Stimulated activated CD4-positive, alpha-beta T cell treated with anti-CD3 and anti-CD28 coated beads, Interleukin-15, amount 100 ng/mL, for 24 hours (primary cell): ENCODE measurements at regions not wholly inside any gene's neighbourhood (a gene's known extent, or its start where the extent isn't known, plus 50 kb on each side); places are given as distances from the start of the nearest gene placed in this dataset.
"Not testable (repeated sequence)": the region's sequence is repeated elsewhere in the genome, so short reads cannot be mapped to it uniquely, and the experiment has no call there.

Experiments
- DNase-seq: peaks from one replicate; pipeline ENCODE4 v3.0.0-alpha.2; 2020

- DNase-seq, result no peak
Measured at GRCh38 chr3:8317661-8318649, 183.7 kb upstream of the LMCD1 start.

GRCh38 chr3:8319935-8320634, 181.5 kb upstream of the LMCD1 start:
- no peak for DNase-seq

GRCh38 chr3:8320711-8321458, 180.7 kb upstream of the LMCD1 start:
- DNase-seq, result no peak

- DNase-seq, result peak; percentile 51
Measured at GRCh38 chr3:8324747-8325146, 176.9 kb upstream of the LMCD1 start.

GRCh38 chr3:8325306-8325705, 176.3 kb upstream of the LMCD1 start:
- DNase-seq, result no peak

- DNase-seq, result not testable (repeated sequence)
Measured at GRCh38 chr3:8325833-8326232, 175.8 kb upstream of the LMCD1 start.

GRCh38 chr3:8327739-8328138, 173.9 kb upstream of the LMCD1 start:
- DNase-seq, result no peak

GRCh38 chr3:8328967-8329366, 172.7 kb upstream of the LMCD1 start:
- no peak for DNase-seq

- DNase-seq, result no peak
Measured at GRCh38 chr3:8329598-8329997, 172.0 kb upstream of the LMCD1 start.

GRCh38 chr3:8336456-8336855, 165.2 kb upstream of the LMCD1 start:
- DNase-seq, result no peak

GRCh38 chr3:8338424-8338823, 163.2 kb upstream of the LMCD1 start:
- no peak for DNase-seq

GRCh38 chr3:8341821-8342247, 159.8 kb upstream of the LMCD1 start:
- DNase-seq, result no peak

GRCh38 chr3:8343058-8343457, 158.6 kb upstream of the LMCD1 start:
- DNase-seq, result no peak

- no peak for DNase-seq
Measured at GRCh38 chr3:8345398-8345797, 156.2 kb upstream of the LMCD1 start.

- no peak for DNase-seq
Measured at GRCh38 chr3:8348076-8348475, 153.5 kb upstream of the LMCD1 start.

GRCh38 chr3:8352475-8352874, 149.1 kb upstream of the LMCD1 start:
- no peak for DNase-seq

GRCh38 chr3:8353364-8353763, 148.3 kb upstream of the LMCD1 start:
- no peak for DNase-seq

GRCh38 chr3:8355346-8355745, 146.3 kb upstream of the LMCD1 start:
- no peak for DNase-seq

- not testable (repeated sequence) for DNase-seq
Measured at GRCh38 chr3:8356066-8356465, 145.6 kb upstream of the LMCD1 start.

GRCh38 chr3:8357859-8358258, 143.8 kb upstream of the LMCD1 start:
- DNase-seq, result no peak

- no peak for DNase-seq
Measured at GRCh38 chr3:8359133-8359532, 142.5 kb upstream of the LMCD1 start.

GRCh38 chr3:8363200-8363599, 138.4 kb upstream of the LMCD1 start:
- no peak for DNase-seq

- no peak for DNase-seq
Measured at GRCh38 chr3:8365541-8365940, 136.1 kb upstream of the LMCD1 start.
